Lower leg skin (tissue), 4 donors: ENCODE measurements at regions not wholly inside any gene's neighbourhood (a gene's known extent, or its start where the extent isn't known, plus 50 kb on each side); places are given as distances from the start of the nearest gene placed in this dataset.

ENCODE experiments used
- DNase-seq, 2 donors: peaks; one replicate each; pipeline ENCODE4 v3.0.0-alpha.2; 2019; ENCODE audit warnings: low spot score in 2 of 2
- H3K4me3 ChIP-seq: fragments of 200-600 bp; sonication (generic); 2 replicates; pipeline ENCODE4 v1.5.1; 2017; ENCODE audit warnings: mild to moderate bottlenecking, low read depth; ENCODE audit not compliant: poor library complexity, severe bottlenecking
- CTCF ChIP-seq, 3 donors: fragments of 450-650 bp; IDR thresholded peaks; one replicate each; pipeline ENCODE4 v1.5.1; 2016; ENCODE audit warnings: antibody characterized with exemption in 3 of 3, mild to moderate bottlenecking in 3 of 3, moderate library complexity in 2 of 3
- POLR2A ChIP-seq, 2 donors: fragments of 450-650 bp; IDR thresholded peaks; one replicate each; pipeline ENCODE4 v1.6.1; 2016 to 2017; ENCODE audit warnings: antibody characterized with exemption in 2 of 2, mild to moderate bottlenecking in 1 of 2, moderate library complexity in 1 of 2
- WGBS, 2 donors: methylation state at CpG; one replicate each; pipeline ENCODE4 v1.1.5; 2018; 5-methylcytosine and 5-hydroxymethylcytosine counted together
- intact Hi-C: fragments of 100-400 bp; cut with DNase I; formaldehyde crosslinking; loops from one replicate; pipeline ENCODE4 v1.15.0; 2023; ENCODE audit warnings: low total_unique reads

GRCh38 chr2:181771356-181771755 is 91.0 kb upstream of the NEUROD1 start:
- intact Hi-C loops = no loop called here
- TF ChIP-seq CTCF (IDR thresholded peaks at IDR 0.05) (no peak), POLR2A (IDR thresholded peaks at IDR 0.05) (no peak)
- no peak overlapping the region for H3K4me3 ChIP-seq
- 67 to 70% methylated on average over 2 of the region's 2 CpGs for WGBS, 2 donors
- DNase-seq = no peak

GRCh38 chr2:181772334-181772733 is 92.0 kb upstream of the NEUROD1 start:
- intact Hi-C loops = no loop called here
- no peak for DNase-seq
- WGBS, 2 donors = 70 to 78% methylated on average over 4 of the region's 4 CpGs
- H3K4me3 ChIP-seq = no peak overlapping the region
- no peak for TF ChIP-seq CTCF (IDR thresholded peaks at IDR 0.05)
- no peak for TF ChIP-seq POLR2A (IDR thresholded peaks at IDR 0.05)

GRCh38 chr2:181772777-181773176 is 92.5 kb upstream of the NEUROD1 start:
- 68 to 86% methylated on average over 1 of the region's 1 CpG for WGBS, 2 donors
- DNase-seq = no peak
- TF ChIP-seq CTCF (IDR thresholded peaks at IDR 0.05) (no peak), POLR2A (IDR thresholded peaks at IDR 0.05) (no peak)
- H3K4me3 ChIP-seq = no peak overlapping the region
- intact Hi-C loops = no loop called here

GRCh38 chr2:181774685-181775084 is 94.4 kb upstream of the NEUROD1 start:
- no peak for DNase-seq
- no peak overlapping the region for H3K4me3 ChIP-seq
- WGBS, 2 donors = 74 to 75% methylated on average over 4 of the region's 4 CpGs
- no peak for TF ChIP-seq POLR2A (IDR thresholded peaks at IDR 0.05)
- TF ChIP-seq CTCF (IDR thresholded peaks at IDR 0.05) = no peak
- intact Hi-C loops = no loop called here

GRCh38 chr2:181776336-181776735 is 96.0 kb upstream of the NEUROD1 start:
- intact Hi-C loops = no loop called here
- 69 to 75% methylated on average over 3 of the region's 3 CpGs for WGBS, 2 donors
- DNase-seq = no peak
- no peak overlapping the region for H3K4me3 ChIP-seq
- no peak for TF ChIP-seq CTCF (IDR thresholded peaks at IDR 0.05)
- TF ChIP-seq POLR2A (IDR thresholded peaks at IDR 0.05) = no peak

- intact Hi-C loops = no loop called here
- DNase-seq = no peak
- TF ChIP-seq CTCF (IDR thresholded peaks at IDR 0.05) (no peak), POLR2A (IDR thresholded peaks at IDR 0.05) (no peak)
- 73 to 78% methylated on average over 3 of the region's 3 CpGs for WGBS, 2 donors
- H3K4me3 ChIP-seq = no peak overlapping the region
Observed at GRCh38 chr2:181777734-181778133, 97.4 kb upstream of the NEUROD1 start.
